HEK293T (cell line): ENCODE measurements at regions not wholly inside any gene's neighbourhood (a gene's known extent, or its start where the extent isn't known, plus 50 kb on each side); places are given as distances from the start of the nearest gene placed in this dataset.

Experiments used
- CTCF ChIA-PET: fragments of 350-600 bp; formaldehyde crosslinking; extraction: SDS; loops from one replicate; lab custom pipeline; 2021; ENCODE audit warnings: antibody characterized with exemption, inconsistent platforms; lab: Yijun Ruan, JAX
- POLR2A ChIA-PET: fragments of 350-600 bp; formaldehyde crosslinking; extraction: SDS; loops from one replicate; lab custom pipeline; 2020; ENCODE audit warnings: antibody characterized with exemption, inconsistent platforms; lab: Yijun Ruan, JAX
- DNase-seq: peaks from one replicate; pipeline ENCODE4 v3.0.0; 2012; ENCODE audit warnings: mixed read lengths; ENCODE audit errors: extremely low spot score
- ARNT ChIP-seq: fragments of 450-650 bp; IDR thresholded peaks from 2 replicates; pipeline ENCODE4 v1.6.1; 2017; ENCODE audit warnings: mild to moderate bottlenecking
- BHLHE40 ChIP-seq: fragments of 450-650 bp; IDR thresholded peaks from 2 replicates; pipeline ENCODE4 v1.6.1; 2016; ENCODE audit warnings: mild to moderate bottlenecking, moderate library complexity, borderline replicate concordance
- CTBP1 ChIP-seq: fragments of 450-650 bp; IDR thresholded peaks from 2 replicates; pipeline ENCODE4 v1.6.1; 2016; ENCODE audit warnings: borderline replicate concordance
- ELF4 ChIP-seq: fragments of 450-650 bp; IDR thresholded peaks from 2 replicates; pipeline ENCODE4 v1.6.1; 2017; ENCODE audit warnings: antibody characterized with exemption
- FOXA1 ChIP-seq: fragments of 450-650 bp; IDR thresholded peaks from 2 replicates; pipeline ENCODE4 v1.6.1; 2016; ENCODE audit warnings: mild to moderate bottlenecking
- FOXK2 ChIP-seq: fragments of 450-650 bp; IDR thresholded peaks from 2 replicates; pipeline ENCODE4 v1.6.1; 2016; ENCODE audit warnings: mild to moderate bottlenecking
- FOXM1 ChIP-seq: fragments of 450-650 bp; IDR thresholded peaks from 2 replicates; pipeline ENCODE4 v1.6.1; 2017; ENCODE audit warnings: mild to moderate bottlenecking, borderline replicate concordance
- HDGF ChIP-seq: fragments of 450-650 bp; IDR thresholded peaks from 2 replicates; pipeline ENCODE4 v1.6.1; 2017; ENCODE audit warnings: antibody characterized with exemption, borderline replicate concordance
- L3MBTL2 ChIP-seq: fragments of 450-650 bp; conservative IDR thresholded peaks from 2 replicates; pipeline ENCODE4 v1.6.1; 2016; ENCODE audit warnings: mild to moderate bottlenecking
- LEF1 ChIP-seq: fragments of 450-650 bp; IDR thresholded peaks from 2 replicates; pipeline ENCODE4 v1.6.1; 2017; ENCODE audit warnings: mild to moderate bottlenecking, borderline replicate concordance
- NFRKB ChIP-seq: fragments of 450-650 bp; IDR thresholded peaks from 2 replicates; pipeline ENCODE4 v1.6.1; 2016; ENCODE audit warnings: mild to moderate bottlenecking, moderate library complexity
- SP1 ChIP-seq: fragments of 450-650 bp; IDR thresholded peaks from 2 replicates; pipeline ENCODE4 v1.6.1; 2017
- SUZ12 ChIP-seq: fragments of 450-650 bp; IDR thresholded peaks from 2 replicates; pipeline ENCODE4 v1.6.1; 2016; ENCODE audit warnings: mild to moderate bottlenecking
- TARDBP ChIP-seq: fragments of 450-650 bp; IDR thresholded peaks from 2 replicates; pipeline ENCODE4 v1.6.1; 2016
- ZNF384 ChIP-seq: fragments of 450-650 bp; IDR thresholded peaks from 2 replicates; pipeline ENCODE4 v1.6.1; 2016
- TF ChIP-seq, protein P1 (sequence below): fragments of 450-650 bp; IDR thresholded peaks from 2 replicates; pipeline ENCODE4 v1.6.1; 2016

- CTCF ChIA-PET: no interaction called here
- TF ChIP-seq LEF1 (no peak), HDGF (no peak), FOXM1 (no peak), FOXA1 (no peak)
- DNase-seq: no peak
- POLR2A ChIA-PET: no interaction called here
These were observed 109.3 kb upstream of the CPSF6 start for GRCh38 chr12:69130064-69130463.

DNA sequence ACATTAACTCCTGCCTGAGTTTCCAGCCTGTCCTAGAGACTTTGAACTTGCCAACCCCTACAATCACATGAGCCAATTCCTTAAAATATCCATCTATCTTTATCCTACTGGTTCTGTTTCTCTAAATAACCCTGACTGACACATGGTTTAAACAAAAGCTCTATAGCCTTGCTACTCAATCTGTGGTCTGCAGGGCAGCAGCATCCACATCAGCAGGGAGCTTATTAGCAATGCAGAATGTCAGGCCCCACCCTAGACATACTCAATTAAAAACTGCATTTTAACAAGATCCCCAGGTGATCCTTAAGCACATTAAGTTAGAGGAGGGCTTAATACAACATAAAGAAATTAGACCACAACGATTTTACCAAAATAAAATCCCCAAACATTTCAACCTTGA, 108.3 kb upstream of the CPSF6 start:
- no peak for TF ChIP-seq BHLHE40
- no peak for TF ChIP-seq NFRKB
- TF ChIP-seq LEF1: no peak
- TF ChIP-seq CTBP1: no peak
- no peak for TF ChIP-seq ARNT
- TF ChIP-seq L3MBTL2: no peak
- no peak for TF ChIP-seq ZNF384
- TF ChIP-seq FOXK2: no peak
- DNase-seq: no peak
- POLR2A ChIA-PET: no interaction called here
- CTCF ChIA-PET: no interaction called here

- DNase-seq: no peak
- TF ChIP-seq ZNF384: no peak
- no peak for TF ChIP-seq FOXA1
- no peak for TF ChIP-seq HDGF
- no peak for TF ChIP-seq CTBP1
- no peak for TF ChIP-seq LEF1
- TF ChIP-seq TARDBP: no peak
- TF ChIP-seq L3MBTL2: no peak
- no peak for TF ChIP-seq SUZ12
- no peak for TF ChIP-seq NFRKB
- no peak for TF ChIP-seq FOXM1
- no peak for TF ChIP-seq ARNT
- no peak for TF ChIP-seq ELF4
- TF ChIP-seq SP1: no peak
- no peak for TF ChIP-seq FOXK2
- no peak for TF ChIP-seq BHLHE40
- TF ChIP-seq, protein P1, sequence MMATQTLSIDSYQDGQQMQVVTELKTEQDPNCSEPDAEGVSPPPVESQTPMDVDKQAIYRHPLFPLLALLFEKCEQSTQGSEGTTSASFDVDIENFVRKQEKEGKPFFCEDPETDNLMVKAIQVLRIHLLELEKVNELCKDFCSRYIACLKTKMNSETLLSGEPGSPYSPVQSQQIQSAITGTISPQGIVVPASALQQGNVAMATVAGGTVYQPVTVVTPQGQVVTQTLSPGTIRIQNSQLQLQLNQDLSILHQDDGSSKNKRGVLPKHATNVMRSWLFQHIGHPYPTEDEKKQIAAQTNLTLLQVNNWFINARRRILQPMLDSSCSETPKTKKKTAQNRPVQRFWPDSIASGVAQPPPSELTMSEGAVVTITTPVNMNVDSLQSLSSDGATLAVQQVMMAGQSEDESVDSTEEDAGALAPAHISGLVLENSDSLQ: no peak
- ChIA-PET CTCF (no interaction called here), POLR2A (no interaction called here)
These were observed 102.3 kb upstream of the CPSF6 start for GRCh38 chr12:69136931-69137613.

DNA sequence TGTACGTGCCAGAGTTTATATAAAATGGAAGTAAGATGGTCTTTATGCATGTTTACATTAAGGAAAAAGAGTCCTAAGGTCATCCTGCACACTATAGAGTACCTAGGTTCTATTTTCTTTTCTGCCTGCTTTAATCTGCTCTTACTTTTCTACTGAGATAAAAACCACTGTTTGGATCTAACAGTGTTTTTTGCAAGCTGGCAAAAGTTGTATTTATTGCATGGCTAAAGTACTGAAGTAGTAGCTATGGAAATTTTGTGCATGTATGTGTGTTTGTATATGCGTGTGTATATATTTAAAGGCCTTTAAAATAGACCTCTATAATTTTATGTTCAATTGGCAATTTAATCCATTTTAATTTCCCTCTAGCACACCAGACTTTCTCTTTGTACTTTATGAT, 98.3 kb upstream of the CPSF6 start:
- CTCF ChIA-PET: no interaction called here
- POLR2A ChIA-PET: no interaction called here
- no peak for DNase-seq
- TF ChIP-seq FOXK2 (no peak), SUZ12 (no peak), ZNF384 (no peak), SP1 (no peak), LEF1 (no peak), FOXM1 (no peak), BHLHE40 (no peak), FOXA1 (no peak), ARNT (no peak)

GRCh38 chr12:69149270-69149669, 90.1 kb upstream of the CPSF6 start:
- CTCF ChIA-PET: no interaction called here
- POLR2A ChIA-PET: no interaction called here
- TF ChIP-seq, protein P1: no peak
- TF ChIP-seq FOXK2 (no peak), BHLHE40 (no peak), SUZ12 (no peak)

GRCh38 chr12:69150083-69150795, 89.1 kb upstream of the CPSF6 start:
- POLR2A ChIA-PET: no interaction called here
- no peak for DNase-seq
- CTCF ChIA-PET: interaction anchor here (0.8 kb wide), 1 partner anchor 10 kb away, joined by 3 read pairs; no protein-coding TSS in a partner anchor

More at GRCh38 chr12:69149270-69149669, 90.1 kb upstream of the CPSF6 start:
- DNase-seq: no peak

More at GRCh38 chr12:69150083-69150795, 89.1 kb upstream of the CPSF6 start:
- no peak for TF ChIP-seq ARNT
- TF ChIP-seq, protein P1: peak; percentile 65
